Astrocyte (in vitro differentiated cells and primary cell): ENCODE measurements at regions not wholly inside any gene's neighbourhood (a gene's known extent, or its start where the extent isn't known, plus 50 kb on each side); places are given as distances from the start of the nearest gene placed in this dataset.

Source experiments
- EZH2 ChIP-seq: IDR thresholded peaks from 2 replicates; pipeline ENCODE4 v1.6.1; 2012; ENCODE audit warnings: mild to moderate bottlenecking, low read length, inconsistent platforms; ENCODE audit not compliant: insufficient read depth
- TF ChIP-seq, protein P1 (sequence below): IDR thresholded peaks from 2 replicates; pipeline ENCODE4 v1.5.1; 2011; ENCODE audit warnings: low read depth, mild to moderate bottlenecking, inconsistent platforms, low read length, moderate library complexity; ENCODE audit not compliant: insufficient read depth

DNA sequence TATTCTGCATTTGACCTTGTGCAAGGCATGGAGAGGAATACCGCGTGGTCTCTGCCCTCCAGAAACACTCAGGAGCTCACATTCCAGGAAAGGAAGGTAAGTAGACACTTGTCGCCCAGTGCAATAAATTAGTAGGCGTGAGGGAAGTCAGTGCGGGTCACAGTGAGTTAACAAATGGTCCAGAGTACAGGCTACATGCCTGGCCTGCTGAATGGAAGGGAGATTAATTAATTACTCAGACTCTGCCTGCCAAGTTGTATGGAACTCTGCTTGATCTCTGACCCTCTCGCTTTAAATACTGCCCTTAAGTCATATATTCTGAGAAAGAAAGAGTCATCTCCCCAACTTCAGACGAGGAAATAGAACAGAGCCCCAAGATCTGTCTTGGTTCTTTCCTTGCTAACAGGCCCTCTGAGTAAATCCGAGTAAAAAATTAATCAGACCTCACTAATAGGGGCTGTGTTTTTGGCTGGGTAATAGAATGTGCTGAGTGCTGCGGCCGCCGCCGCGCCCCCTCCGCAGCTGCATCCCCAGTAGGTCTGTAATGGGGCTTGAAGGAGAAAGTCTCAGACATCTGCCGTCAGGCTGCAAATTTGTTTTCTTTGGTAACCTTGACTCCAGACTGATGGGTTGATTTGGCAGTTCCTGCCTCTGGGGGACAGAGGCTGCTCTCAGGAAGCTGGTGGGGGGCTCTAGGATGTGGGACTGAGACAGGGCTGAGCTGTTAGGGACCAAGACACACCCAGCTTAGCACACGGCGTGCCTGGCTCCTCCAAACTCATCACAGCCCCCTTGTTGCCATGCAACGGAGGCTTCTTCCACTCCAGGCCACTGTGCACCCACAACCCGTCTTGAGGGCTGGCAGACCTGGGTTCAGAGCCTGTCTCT is 144.4 kb downstream of the NSG2 start:
- TF ChIP-seq, protein P1, sequence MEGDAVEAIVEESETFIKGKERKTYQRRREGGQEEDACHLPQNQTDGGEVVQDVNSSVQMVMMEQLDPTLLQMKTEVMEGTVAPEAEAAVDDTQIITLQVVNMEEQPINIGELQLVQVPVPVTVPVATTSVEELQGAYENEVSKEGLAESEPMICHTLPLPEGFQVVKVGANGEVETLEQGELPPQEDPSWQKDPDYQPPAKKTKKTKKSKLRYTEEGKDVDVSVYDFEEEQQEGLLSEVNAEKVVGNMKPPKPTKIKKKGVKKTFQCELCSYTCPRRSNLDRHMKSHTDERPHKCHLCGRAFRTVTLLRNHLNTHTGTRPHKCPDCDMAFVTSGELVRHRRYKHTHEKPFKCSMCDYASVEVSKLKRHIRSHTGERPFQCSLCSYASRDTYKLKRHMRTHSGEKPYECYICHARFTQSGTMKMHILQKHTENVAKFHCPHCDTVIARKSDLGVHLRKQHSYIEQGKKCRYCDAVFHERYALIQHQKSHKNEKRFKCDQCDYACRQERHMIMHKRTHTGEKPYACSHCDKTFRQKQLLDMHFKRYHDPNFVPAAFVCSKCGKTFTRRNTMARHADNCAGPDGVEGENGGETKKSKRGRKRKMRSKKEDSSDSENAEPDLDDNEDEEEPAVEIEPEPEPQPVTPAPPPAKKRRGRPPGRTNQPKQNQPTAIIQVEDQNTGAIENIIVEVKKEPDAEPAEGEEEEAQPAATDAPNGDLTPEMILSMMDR: no peak
- TF ChIP-seq EZH2: no peak
